Breast epithelium (tissue), 3 donors: ENCODE measurements at regions not wholly inside any gene's neighbourhood (a gene's known extent, or its start where the extent isn't known, plus 50 kb on each side); places are given as distances from the start of the nearest gene placed in this dataset.

Source experiments
- CTCF ChIP-seq, 3 donors: fragments of 450-650 bp; IDR thresholded peaks; one replicate each; pipeline ENCODE4 v1.5.1; 2016 to 2017; ENCODE audit warnings: antibody characterized with exemption in 3 of 3, mild to moderate bottlenecking in 3 of 3, moderate library complexity in 3 of 3
- POLR2A ChIP-seq: fragments of 450-650 bp; IDR thresholded peaks from one replicate; pipeline ENCODE4 v1.6.1; 2016; ENCODE audit warnings: antibody characterized with exemption, mild to moderate bottlenecking, moderate library complexity
- POLR2AphosphoS5 ChIP-seq, 3 donors: sonication (generic); formaldehyde crosslinking; IDR thresholded peaks; one replicate each; pipeline ENCODE4 v1.6.1; 2017; ENCODE audit warnings: antibody characterized with exemption in 3 of 3

GRCh38 chr12:69101505-69101904, 137.9 kb upstream of the CPSF6 start:
- no peak for TF ChIP-seq POLR2A
- TF ChIP-seq CTCF (IDR thresholded peaks at IDR 0.05) = no peak
- TF ChIP-seq POLR2AphosphoS5 (IDR thresholded peaks at IDR 0.05) = no peak
